Activated CD4-positive, alpha-beta T cell treated with anti-CD3 and anti-CD28 coated beads for 36 hours (primary cell): ENCODE measurements at regions not wholly inside any gene's neighbourhood (a gene's known extent, or its start where the extent isn't known, plus 50 kb on each side); places are given as distances from the start of the nearest gene placed in this dataset.
"Not testable (repeated sequence)": the region's sequence is repeated elsewhere in the genome, so short reads cannot be mapped to it uniquely, and the experiment has no call there.

Source experiments
- ATAC-seq: fragments of 200-7000 bp; cut with Tn5 transposase; one replicate; pipeline ENCODE4 v1.10.0; 2021; ENCODE audit warnings: mild to moderate bottlenecking, moderate library complexity
- CTCF ChIA-PET: fragments of 350-600 bp; sonication (Branson Sonifier 250); formaldehyde crosslinking; loops from one replicate; lab custom pipeline; 2021; ENCODE audit warnings: antibody characterized with exemption; lab: Charles Lee
- POLR2A ChIA-PET: fragments of 350-600 bp; sonication (Branson Sonifier 250); formaldehyde crosslinking; loops from one replicate; lab custom pipeline; 2021; ENCODE audit warnings: antibody characterized with exemption, inconsistent platforms; lab: Charles Lee
- DNase-seq: peaks from one replicate; pipeline ENCODE4 v3.0.0-alpha.2; 2020
- H3K27ac Mint-ChIP-seq: one replicate; pipeline ENCODE4 v1.8.0; 2021; ENCODE audit warnings: mixed read lengths
- H3K27me3 Mint-ChIP-seq: one replicate; pipeline ENCODE4 v1.8.0; 2021; ENCODE audit warnings: mixed read lengths
- H3K36me3 Mint-ChIP-seq: one replicate; pipeline ENCODE4 v1.8.0; 2021; ENCODE audit warnings: low read depth, mixed read lengths
- H3K4me1 Mint-ChIP-seq: one replicate; pipeline ENCODE4 v1.8.0; 2021; ENCODE audit warnings: mixed read lengths
- H3K4me3 Mint-ChIP-seq: one replicate; pipeline ENCODE4 v1.8.0; 2021; ENCODE audit warnings: mild to moderate bottlenecking, moderate library complexity, mixed read lengths
- H3K9me3 Mint-ChIP-seq: one replicate; pipeline ENCODE4 v1.8.0; 2021; ENCODE audit warnings: low read depth, mixed read lengths
- intact Hi-C, 2 experiments: fragments of 100-400 bp; cut with DNase I in 1 of 2; cut with micrococcal nuclease in 1 of 2; formaldehyde crosslinking; loops; one replicate each; pipeline versions ENCODE4 v1.14.2 to v1.15.1; 2022 to 2024; cut with DNase I, micrococcal nuclease

DNA sequence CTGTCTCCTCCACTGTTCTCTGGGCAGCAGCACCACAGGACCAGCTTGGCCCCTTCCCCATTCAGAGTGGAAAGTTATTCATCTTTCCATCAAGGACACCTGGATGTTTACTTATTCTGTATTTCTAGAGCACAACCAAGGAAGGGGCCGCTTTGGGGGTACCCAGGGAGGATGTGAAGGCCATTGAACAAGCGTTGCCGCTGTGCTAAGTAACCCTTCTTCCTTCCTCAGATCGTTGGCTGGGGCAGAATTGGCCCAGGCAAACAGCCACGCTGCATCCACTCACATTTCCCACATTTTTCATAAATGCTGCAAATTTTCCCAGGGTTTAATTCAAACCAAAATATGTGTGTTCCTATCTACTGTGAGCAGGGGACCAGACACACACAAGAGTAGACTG is 76.2 kb upstream of the NPAS2 start:
- ChIA-PET POLR2A (no interaction called here), CTCF (no interaction called here)
- Mint-ChIP-seq H3K36me3 (no peaks in the 10 kb centered on the region), H3K4me1 (peaks cover 13% of the 10 kb centered on the region), H3K27me3 (peaks cover 4% of the 10 kb centered on the region), H3K27ac (no peak overlapping the region), H3K4me3 (no peak overlapping the region), H3K9me3 (no peaks in the 10 kb centered on the region)
- DNase-seq (no peak), ATAC-seq (no peak)
- intact Hi-C loops: no loop called here

DNA sequence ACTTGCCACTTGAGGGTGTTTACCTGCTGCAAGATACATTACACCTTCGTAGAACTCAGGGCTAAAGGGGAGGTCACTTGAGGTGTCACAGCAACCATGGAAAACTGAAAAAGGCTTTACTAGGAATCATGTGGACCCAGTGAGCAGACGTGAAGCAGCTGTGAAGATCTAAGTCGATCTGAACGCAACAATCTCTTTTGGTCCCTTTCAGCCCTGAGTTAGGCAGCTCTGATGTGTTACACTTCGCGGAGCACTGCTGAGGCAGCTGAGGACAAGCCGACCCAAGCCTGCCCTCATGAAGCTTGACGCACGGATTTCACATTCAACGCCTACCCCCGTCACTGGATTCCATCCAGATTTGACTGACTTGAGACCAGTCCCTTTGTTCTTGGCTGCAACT is 75.8 kb upstream of the NPAS2 start:
- CTCF ChIA-PET: no interaction called here
- H3K9me3 Mint-ChIP-seq: no peaks in the 10 kb centered on the region

DNA sequence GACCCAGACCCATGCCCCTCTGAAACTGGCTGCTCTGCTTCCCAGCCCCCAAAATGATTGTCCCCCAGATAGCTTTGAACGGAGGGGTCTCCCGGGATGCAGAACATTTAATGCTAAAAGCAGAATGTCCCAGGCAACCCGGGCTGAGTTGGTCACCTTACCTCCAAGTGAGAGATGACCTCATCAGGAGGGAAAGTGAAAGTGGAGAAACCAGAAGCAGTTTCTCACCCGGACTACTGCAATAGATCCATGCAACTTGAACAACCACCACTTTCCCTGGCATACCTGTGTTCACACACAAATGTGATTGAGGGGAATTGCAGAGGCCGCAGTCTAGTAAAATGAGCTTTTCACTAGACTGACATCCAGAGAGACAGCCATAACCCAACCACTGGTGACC is 75.3 kb upstream of the NPAS2 start:
- H3K9me3 Mint-ChIP-seq: no peaks in the 10 kb centered on the region
- DNase-seq (no peak), ATAC-seq (no peak)
- no peaks in the 10 kb centered on the region for H3K36me3 Mint-ChIP-seq
- intact Hi-C loops: no loop called here
- CTCF ChIA-PET: interaction anchor here (0.6 kb wide), 1 partner anchor 192 kb away, joined by 3 read pairs; no protein-coding TSS in a partner anchor
- POLR2A ChIA-PET: no interaction called here
- peaks cover 4% of the 10 kb centered on the region for H3K27me3 Mint-ChIP-seq
- no peak overlapping the region for H3K27ac Mint-ChIP-seq
- H3K4me1 Mint-ChIP-seq: peaks cover 13% of the 10 kb centered on the region
- H3K4me3 Mint-ChIP-seq: no peak overlapping the region

More for the DNA sequence above, 75.8 kb upstream of the NPAS2 start:
- DNase-seq (no peak), ATAC-seq (no peak)
- Mint-ChIP-seq H3K4me3 (no peak overlapping the region), H3K36me3 (no peaks in the 10 kb centered on the region), H3K27me3 (peaks cover 4% of the 10 kb centered on the region), H3K27ac (no peak overlapping the region), H3K4me1 (peaks cover 13% of the 10 kb centered on the region)
- intact Hi-C loops: no loop called here
- POLR2A ChIA-PET: no interaction called here

DNA sequence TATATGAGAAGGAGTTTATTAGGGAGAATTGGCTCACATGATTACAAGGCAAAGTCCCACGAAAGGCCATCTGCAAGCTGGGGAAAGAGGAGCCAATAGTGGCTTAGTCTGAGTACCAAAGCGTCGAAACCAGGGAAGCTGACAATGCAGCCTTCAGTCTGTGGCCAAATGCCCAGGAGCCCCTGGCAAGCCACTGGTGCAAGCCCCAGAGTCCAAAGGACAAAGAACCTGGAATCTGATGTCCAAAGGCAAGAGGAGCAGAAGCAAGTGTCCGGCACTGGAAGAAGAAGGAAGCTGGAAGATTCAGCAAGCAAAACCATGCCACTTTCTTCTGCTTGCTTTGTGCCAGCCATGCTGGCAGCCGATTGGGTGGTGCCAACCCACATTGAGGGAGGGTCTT is 74.3 kb upstream of the NPAS2 start:
- ATAC-seq (no peak), DNase-seq (no peak)
- Mint-ChIP-seq H3K27ac (no peak overlapping the region), H3K4me3 (no peak overlapping the region), H3K9me3 (peaks cover 1% of the 10 kb centered on the region), H3K27me3 (no peaks in the 10 kb centered on the region), H3K4me1 (peaks cover 13% of the 10 kb centered on the region), H3K36me3 (no peaks in the 10 kb centered on the region)
- intact Hi-C loops: no loop called here
- POLR2A ChIA-PET: no interaction called here
- CTCF ChIA-PET: no interaction called here

DNA sequence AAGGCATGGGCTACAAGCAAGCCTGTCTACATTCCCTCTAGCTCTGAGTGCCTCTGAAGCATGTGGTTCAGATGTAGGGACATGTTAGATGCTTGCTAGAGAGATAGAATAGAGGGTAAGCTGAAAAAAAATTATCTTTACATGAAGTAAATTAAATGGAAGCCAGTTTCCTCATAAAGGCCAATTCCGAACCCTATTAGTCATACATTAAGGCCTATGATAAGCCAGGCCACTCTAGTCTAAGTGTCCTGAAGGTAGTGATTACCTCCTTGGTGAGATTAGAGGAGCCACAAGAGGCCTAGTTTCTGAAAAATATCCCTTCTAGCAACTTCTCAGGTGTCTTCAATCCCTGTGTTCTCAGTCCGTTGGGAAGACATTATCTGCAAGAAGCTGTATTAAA is 72.4 kb upstream of the NPAS2 start:
- H3K4me3 Mint-ChIP-seq: no peak overlapping the region
- no peaks in the 10 kb centered on the region for H3K27me3 Mint-ChIP-seq
- ATAC-seq (no peak), DNase-seq (no peak)
- POLR2A ChIA-PET: no interaction called here
- H3K36me3 Mint-ChIP-seq: no peaks in the 10 kb centered on the region
- intact Hi-C loops: no loop called here
- H3K4me1 Mint-ChIP-seq: peaks cover 12% of the 10 kb centered on the region
- H3K9me3 Mint-ChIP-seq: peaks cover 4% of the 10 kb centered on the region
- CTCF ChIA-PET: interaction anchor here (0.6 kb wide), 1 partner anchor 71 kb away, joined by 3 read pairs; no protein-coding TSS in a partner anchor
- H3K27ac Mint-ChIP-seq: no peak overlapping the region

DNA sequence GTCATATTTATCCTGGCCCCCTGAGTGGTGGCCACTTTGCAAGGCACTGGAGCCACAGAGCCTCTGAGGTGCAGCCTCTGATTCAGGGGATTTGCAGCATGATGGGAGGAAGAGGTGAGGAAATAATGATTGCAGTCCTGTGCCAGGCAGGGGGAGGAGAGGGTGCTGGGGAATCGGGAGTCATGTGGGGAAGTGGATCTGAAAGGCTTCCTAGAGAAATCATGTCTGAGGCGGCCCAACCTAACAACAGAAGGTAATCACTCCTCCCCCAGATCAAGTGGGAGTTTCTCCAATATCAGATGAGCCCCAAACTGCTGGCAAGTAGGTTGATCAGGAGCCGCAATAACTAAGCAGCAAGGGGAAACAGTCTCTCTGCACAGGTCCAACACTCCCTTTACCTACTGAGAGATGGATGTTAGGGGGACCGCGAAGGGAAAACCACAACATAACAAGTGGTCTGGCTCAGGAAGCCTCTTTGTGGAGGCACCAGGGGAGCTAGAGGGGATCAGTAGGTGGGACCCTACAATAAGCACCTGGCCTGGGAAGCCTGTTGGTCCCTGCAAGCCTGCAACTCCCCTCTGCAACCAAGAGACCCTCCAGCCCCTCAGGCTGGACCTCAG is 71.8 kb upstream of the NPAS2 start:
- Mint-ChIP-seq H3K27ac (no peak overlapping the region), H3K36me3 (no peaks in the 10 kb centered on the region), H3K4me1 (peaks cover 15% of the 10 kb centered on the region), H3K27me3 (no peaks in the 10 kb centered on the region), H3K4me3 (no peak overlapping the region), H3K9me3 (peaks cover 4% of the 10 kb centered on the region)
- ATAC-seq (no peak), DNase-seq (no peak)
- ChIA-PET POLR2A (no interaction called here), CTCF (no interaction called here)
- intact Hi-C loops: no loop called here

DNA sequence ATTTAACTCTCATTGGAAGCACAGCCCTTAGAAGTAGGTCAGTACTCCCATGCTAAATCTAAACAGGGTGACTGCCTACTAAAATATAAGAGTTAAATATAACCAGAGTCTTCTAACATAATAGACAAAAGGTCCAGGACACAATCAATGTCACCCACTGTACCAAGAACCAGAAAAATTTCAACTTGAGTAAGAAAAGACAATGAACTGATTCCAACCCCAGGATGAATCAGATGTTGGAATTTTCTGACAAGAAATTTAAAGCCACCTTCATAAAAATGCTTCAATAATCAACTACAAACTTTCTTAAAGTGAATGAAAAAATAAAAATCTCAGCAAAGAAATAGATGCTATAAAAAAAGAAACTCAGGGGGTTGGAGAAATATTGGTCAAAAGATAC is 71.3 kb upstream of the NPAS2 start:
- Mint-ChIP-seq H3K9me3 (peaks cover 4% of the 10 kb centered on the region), H3K36me3 (no peaks in the 10 kb centered on the region), H3K27ac (no peak overlapping the region), H3K4me1 (peaks cover 17% of the 10 kb centered on the region), H3K4me3 (no peak overlapping the region), H3K27me3 (no peaks in the 10 kb centered on the region)
- DNase-seq (no peak), ATAC-seq (no peak)
- intact Hi-C loops: no loop called here
- POLR2A ChIA-PET: no interaction called here
- CTCF ChIA-PET: no interaction called here

DNA sequence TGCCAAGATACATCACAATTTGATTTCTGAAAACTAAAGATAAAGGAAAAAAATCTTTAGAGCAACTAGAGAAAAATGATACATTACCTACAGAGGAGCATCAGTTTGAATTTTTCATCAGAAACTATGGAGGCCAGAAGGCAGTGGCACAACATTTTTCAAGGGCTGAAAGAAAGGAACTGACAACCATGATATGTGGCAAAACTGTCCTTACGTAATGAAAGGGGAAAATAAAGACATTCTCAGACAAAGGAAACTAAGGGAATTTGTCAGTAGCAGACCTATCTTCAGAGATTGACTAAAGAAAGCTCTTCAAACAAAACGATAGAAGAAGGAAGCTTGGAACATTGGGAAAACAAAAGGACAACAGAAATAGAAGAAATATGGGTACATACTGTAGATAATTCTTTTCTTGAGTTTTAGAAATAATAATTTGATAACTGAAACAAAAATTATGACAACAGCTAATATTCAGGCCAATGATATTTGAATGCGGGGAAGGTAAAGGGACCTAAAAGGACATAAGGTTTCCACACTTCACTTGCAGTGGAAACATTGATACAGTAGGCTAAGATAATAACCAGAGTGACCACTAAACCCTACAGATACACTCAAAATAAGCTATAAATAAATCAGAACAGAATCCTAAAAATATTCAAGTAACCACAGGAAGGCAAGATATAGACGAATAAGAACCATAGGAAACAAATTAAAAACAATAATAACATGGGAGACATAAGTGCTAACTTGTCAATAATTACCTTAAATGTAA is 70.0 kb upstream of the NPAS2 start:
- no peak for ATAC-seq
- DNase-seq: no peak
- H3K4me1 Mint-ChIP-seq: peaks cover 17% of the 10 kb centered on the region
- no peak overlapping the region for H3K4me3 Mint-ChIP-seq
- peaks cover 4% of the 10 kb centered on the region for H3K9me3 Mint-ChIP-seq
- no peak overlapping the region for H3K27ac Mint-ChIP-seq
- H3K27me3 Mint-ChIP-seq: no peaks in the 10 kb centered on the region
- no peaks in the 10 kb centered on the region for H3K36me3 Mint-ChIP-seq
- POLR2A ChIA-PET: no interaction called here
- CTCF ChIA-PET: interaction anchor here (0.7 kb wide), 1 partner anchor 21 kb away, joined by 4 read pairs; no protein-coding TSS in a partner anchor
- intact Hi-C loops: no loop called here

DNA sequence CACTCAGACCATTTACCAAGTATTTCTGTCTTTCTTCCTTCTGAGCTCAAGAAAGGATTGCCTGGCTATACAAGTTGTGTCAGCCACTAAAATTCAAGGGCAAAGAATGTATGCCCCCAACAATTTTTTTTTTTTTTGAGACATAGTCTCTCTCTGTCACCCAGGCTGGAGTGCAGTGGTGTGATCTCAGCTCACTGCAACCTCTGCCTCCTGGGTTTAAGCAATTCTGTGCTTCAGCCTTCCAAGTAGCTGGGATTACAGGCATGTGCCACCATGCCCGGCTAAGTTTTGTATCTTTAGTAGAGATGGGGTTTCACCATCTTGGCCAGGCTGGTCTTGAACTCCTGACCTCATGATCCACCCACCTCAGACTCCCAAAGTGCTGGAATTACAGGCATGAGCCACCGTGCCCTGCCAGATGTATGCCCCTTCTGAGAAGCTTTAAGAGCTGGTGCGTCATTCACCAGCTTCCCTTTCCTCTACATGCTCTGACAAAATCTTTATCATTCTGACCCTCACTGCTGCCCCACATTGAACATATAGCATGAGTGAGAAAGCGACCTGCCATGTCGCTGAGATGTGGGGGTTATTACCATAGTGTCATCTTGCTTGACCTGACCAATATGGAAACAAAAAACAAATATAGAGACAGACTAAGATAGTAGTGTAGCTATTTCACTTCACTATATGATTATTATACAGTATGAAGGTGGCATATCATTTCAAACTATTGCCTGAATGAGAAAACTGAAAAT is 67.9 kb upstream of the NPAS2 start:
- ChIA-PET CTCF (interaction anchor here (0.7 to 1.4 kb wide), 5 partner anchors 23 to 500 kb away, joined by 3 to 5 read pairs (median 3); no protein-coding TSS in a partner anchor), POLR2A (interaction anchor here (0.6 to 0.7 kb wide), 2 partner anchors 60 to 621 kb away, joined by 4 to 7 read pairs; no protein-coding TSS in a partner anchor)
- ATAC-seq: peak; percentile 87
- not testable (repeated sequence) for H3K27me3 Mint-ChIP-seq, H3K36me3 Mint-ChIP-seq, H3K4me3 Mint-ChIP-seq, H3K9me3 Mint-ChIP-seq
- peaks cover 17% of the 10 kb centered on the region for H3K4me1 Mint-ChIP-seq
- H3K27ac Mint-ChIP-seq: peak overlapping the region; percentile 18
- intact Hi-C loops: loop anchor here in 1 of 2 experiments (1.0 kb wide), 1 partner anchor 61 kb away; no protein-coding TSS in a partner anchor
- peak; percentile 52 for DNase-seq

DNA sequence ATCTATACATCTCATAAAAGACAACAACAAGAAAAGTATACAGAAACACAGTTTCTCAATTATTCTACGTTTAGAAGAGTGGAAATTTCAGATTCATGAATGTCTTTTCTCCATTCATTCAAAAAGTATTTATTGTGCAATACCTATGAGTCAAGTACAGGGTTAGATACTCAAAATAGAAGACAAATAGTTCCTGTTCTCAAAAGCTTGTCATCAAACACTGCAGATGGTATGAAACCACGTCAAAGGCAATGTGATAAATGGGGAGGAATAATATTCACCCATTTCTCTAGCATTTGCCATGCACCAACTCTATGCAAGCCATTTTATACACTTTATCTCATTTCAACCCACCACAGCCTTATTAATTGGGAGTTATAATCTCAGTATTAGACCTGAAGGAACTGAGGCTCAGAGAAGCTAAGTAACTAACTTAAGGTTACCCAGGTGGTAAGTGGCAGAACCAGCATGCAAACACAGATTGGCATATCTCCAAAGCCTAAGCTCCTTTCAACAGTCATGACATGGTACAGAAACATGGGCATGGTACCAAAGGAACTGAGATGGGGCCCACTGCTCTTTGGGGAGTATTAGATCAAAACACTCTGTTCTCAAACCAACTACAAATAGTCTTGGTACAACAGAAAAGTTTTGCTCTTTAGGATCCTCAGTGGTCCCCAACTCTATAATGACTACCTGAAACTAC is 67.2 kb upstream of the NPAS2 start:
- peak overlapping the region; percentile 21 for H3K27ac Mint-ChIP-seq
- peak; percentile 72 for ATAC-seq
- H3K4me1 Mint-ChIP-seq: peaks cover 16% of the 10 kb centered on the region
- ChIA-PET POLR2A (interaction anchor here (0.7 to 0.8 kb wide), 2 partner anchors 60 to 61 kb away, joined by 4 read pairs; no protein-coding TSS in a partner anchor), CTCF (interaction anchor here (0.8 to 1.4 kb wide), 5 partner anchors 12 to 143 kb away, joined by 3 to 5 read pairs (median 3); no protein-coding TSS in a partner anchor)
- no peaks in the 10 kb centered on the region for H3K36me3 Mint-ChIP-seq
- H3K4me3 Mint-ChIP-seq: no peak overlapping the region
- peaks cover 1% of the 10 kb centered on the region for H3K27me3 Mint-ChIP-seq
- no peak for DNase-seq
- intact Hi-C loops: loop anchor here in 1 of 2 experiments (1.0 kb wide), 1 partner anchor 61 kb away; no protein-coding TSS in a partner anchor
- peaks cover 4% of the 10 kb centered on the region for H3K9me3 Mint-ChIP-seq

DNA sequence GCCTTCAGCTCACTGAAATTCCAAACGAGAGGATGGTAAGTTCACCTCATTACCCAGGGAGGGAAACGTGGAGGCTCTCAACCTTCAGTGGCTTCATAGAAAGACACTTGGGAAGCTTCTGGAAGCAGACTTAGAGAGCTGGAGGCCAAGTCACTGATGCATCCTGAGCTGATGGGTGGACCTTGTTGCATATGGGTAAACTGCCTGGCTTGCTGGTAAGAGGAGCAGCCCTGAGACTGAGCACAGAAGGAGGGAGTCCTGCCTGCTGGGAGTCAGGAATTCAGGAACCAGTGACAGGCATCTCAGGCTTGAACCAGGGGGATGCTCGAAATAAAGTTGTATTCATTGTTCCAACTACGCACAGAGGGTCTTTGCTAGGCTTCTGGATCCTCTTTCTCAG is 66.5 kb upstream of the NPAS2 start:
- Mint-ChIP-seq H3K4me1 (peaks cover 14% of the 10 kb centered on the region), H3K27ac (no peak overlapping the region), H3K27me3 (peaks cover 1% of the 10 kb centered on the region), H3K9me3 (peaks cover 4% of the 10 kb centered on the region), H3K36me3 (no peaks in the 10 kb centered on the region), H3K4me3 (no peak overlapping the region)
- POLR2A ChIA-PET: interaction anchor here (0.8 kb wide), 1 partner anchor 60 kb away, joined by 4 read pairs; no protein-coding TSS in a partner anchor
- DNase-seq: no peak
- no peak for ATAC-seq
- intact Hi-C loops: no loop called here
- CTCF ChIA-PET: interaction anchor here (0.8 to 1.4 kb wide), 4 partner anchors 12 to 60 kb away, joined by 3 to 4 read pairs (median 3); no protein-coding TSS in a partner anchor
